ENCODE measurements at regions not wholly inside any gene's neighbourhood (a gene's known extent, or its start where the extent isn't known, plus 50 kb on each side); places are given as distances from the start of the nearest gene placed in this dataset.

DNA sequence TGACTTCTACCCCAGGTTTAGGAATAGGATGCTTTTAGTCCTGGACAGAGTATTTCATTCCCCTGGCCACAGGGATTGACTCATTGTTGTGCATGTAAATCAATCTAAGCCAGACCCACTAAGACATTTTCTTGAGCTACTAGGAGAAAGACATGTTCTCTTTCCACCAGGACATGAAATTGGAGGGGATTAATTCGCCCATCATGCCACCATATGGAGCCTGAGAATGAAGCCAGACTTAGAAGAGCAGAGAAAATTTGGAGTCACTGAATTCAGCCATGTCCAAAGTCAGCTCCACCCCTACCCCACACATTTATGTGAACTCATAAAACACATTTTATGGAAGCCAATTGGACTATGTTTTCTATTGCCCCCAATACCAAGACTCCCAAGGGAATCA, 322.5 kb downstream of the NFIB start:
- ChIA-PET CTCF (no interaction called here), POLR2A (no interaction called here)

- ChIA-PET CTCF (no interaction called here), POLR2A (no interaction called here)
Measured at GRCh38 chr9:13990994-13991393, 322.9 kb downstream of the NFIB start.

DNA sequence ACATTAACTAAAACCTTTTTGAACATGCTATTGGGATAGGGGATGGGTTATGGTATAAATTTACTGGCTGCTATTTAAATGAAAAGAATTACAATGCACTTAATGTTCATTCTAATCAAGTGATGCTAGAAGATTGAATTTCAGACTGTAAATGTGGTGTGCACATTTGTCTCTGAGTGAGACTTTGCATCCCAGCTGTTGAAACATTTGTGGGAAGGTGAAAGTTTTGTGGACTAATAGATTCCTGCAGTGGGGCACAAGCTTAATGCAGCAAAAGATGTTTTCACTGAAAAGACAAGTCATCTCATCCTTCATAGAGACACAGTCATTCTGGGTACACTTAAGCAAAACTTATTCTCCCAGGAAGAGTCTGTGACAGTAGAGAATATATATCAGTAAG, 323.6 kb downstream of the NFIB start:
- POLR2A ChIA-PET: no interaction called here
- CTCF ChIA-PET: no interaction called here

- CTCF ChIA-PET: no interaction called here
Measured at GRCh38 chr9:13988944-13989343, 325.0 kb downstream of the NFIB start.

GRCh38 chr9:13983607-13984006, 330.3 kb downstream of the NFIB start:
- ChIA-PET POLR2A (no interaction called here), CTCF (interaction anchor here (0.6 kb wide), 1 partner anchor 343 kb away, joined by 4 read pairs; no protein-coding TSS in a partner anchor)

More at GRCh38 chr9:13988944-13989343, 325.0 kb downstream of the NFIB start:
- POLR2A ChIA-PET: no interaction called here

DNA sequence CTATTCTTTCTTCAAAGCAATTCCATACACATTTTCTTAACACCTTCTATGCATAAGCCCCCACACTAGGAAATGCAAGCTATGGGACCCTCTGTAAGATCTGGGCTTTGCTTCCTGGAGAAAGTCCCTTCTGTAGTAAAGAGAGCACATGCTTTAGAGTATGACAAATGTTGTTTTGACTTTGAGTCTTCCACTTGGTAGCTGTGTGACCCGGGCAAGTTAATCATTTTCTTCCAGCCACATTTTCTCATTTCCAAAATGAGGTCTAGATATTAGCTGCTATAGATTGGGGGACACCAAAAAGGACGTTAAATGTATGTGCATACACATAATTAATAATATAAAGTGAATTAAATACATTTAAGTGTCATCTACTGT, 334.0 kb downstream of the NFIB start:
- ChIA-PET POLR2A (no interaction called here), CTCF (no interaction called here)

DNA sequence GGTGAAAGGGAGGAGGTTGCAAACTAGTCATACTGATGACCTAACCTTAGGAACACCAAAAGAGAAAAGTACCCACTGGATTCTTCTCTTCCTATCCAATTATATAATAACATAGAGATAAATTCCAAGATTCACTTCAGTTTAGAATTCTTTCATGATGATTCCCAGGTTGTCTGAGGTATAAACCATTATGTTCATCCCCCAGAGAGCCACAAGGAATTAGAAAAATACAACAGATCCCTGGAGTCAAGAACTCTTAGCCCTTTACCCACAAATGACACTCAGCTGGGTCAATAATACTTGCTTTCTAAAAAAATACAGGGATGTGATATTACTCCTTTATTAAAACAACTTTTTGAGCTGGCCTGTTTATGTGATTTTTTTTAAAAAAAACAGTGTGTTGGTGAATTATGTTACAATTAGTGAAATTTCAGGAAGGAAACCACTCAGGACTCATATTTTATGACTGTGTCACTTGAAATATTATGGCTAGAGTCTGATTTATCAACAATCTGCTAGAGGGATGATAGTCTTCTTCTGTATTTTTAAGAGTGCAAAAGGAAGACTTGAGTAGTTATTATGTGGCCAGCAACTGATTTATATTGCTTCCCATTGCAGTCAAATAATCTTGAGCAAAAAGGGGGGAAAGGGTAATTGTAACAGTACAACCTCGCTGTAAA, 338.2 kb downstream of the NFIB start:
- ChIA-PET CTCF (no interaction called here), POLR2A (no interaction called here)

GRCh38 chr9:13974891-13975290, 339.1 kb downstream of the NFIB start:
- ChIA-PET POLR2A (no interaction called here), CTCF (no interaction called here)

GRCh38 chr9:13971966-13972655, 341.8 kb downstream of the NFIB start:
- POLR2A ChIA-PET: no interaction called here
- CTCF ChIA-PET: interaction anchor here (1.0 kb wide), 1 partner anchor 9 kb away, joined by 3 read pairs; no protein-coding TSS in a partner anchor

DNA sequence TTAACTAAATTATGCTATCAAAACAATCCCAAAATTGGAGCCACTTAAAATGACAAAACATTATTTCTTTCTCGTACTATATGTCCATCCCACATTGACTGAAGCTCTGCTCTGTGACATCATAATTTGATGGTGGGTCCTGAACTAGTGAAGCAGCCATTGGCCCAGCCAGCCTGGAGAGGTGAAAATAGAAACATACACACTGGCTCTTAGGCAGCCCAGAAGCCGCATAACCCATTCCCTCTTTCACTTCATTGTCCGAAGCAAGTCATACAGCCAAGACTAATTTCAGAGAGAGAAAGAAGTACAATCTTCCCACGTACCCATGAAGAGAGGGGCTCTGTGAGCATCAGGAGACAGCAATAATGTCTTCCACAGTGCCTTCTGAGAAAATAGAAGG, 342.5 kb downstream of the NFIB start:
- POLR2A ChIA-PET: no interaction called here
- CTCF ChIA-PET: no interaction called here

DNA sequence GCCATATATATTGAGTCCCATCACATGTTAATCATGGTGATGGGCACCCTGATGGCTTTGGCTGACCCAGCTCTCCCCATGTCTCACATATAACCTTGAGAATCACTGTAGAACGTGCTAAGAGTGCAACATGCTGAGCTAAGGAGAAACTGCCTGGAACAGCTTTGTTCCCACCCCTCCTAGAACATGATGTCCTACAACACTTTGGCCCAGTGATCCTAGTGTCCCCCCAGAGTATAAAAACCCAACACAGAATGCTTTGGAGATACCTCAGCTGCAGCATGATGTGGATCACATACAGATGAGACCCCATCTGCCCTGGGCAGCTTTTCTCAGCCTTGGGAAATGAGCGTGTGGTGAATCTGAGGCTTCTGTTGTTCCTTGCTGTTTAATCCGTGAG, 343.5 kb downstream of the NFIB start:
- POLR2A ChIA-PET: no interaction called here
- CTCF ChIA-PET: no interaction called here

- ChIA-PET POLR2A (no interaction called here), CTCF (no interaction called here)
Measured at GRCh38 chr9:13970018-13970417, 343.9 kb downstream of the NFIB start.

- POLR2A ChIA-PET: no interaction called here
Measured at GRCh38 chr9:13967438-13967837, 346.5 kb downstream of the NFIB start.

GRCh38 chr9:13967011-13967410, 346.9 kb downstream of the NFIB start:
- POLR2A ChIA-PET: no interaction called here
- CTCF ChIA-PET: no interaction called here

More at GRCh38 chr9:13967438-13967837, 346.5 kb downstream of the NFIB start:
- CTCF ChIA-PET: no interaction called here

DNA sequence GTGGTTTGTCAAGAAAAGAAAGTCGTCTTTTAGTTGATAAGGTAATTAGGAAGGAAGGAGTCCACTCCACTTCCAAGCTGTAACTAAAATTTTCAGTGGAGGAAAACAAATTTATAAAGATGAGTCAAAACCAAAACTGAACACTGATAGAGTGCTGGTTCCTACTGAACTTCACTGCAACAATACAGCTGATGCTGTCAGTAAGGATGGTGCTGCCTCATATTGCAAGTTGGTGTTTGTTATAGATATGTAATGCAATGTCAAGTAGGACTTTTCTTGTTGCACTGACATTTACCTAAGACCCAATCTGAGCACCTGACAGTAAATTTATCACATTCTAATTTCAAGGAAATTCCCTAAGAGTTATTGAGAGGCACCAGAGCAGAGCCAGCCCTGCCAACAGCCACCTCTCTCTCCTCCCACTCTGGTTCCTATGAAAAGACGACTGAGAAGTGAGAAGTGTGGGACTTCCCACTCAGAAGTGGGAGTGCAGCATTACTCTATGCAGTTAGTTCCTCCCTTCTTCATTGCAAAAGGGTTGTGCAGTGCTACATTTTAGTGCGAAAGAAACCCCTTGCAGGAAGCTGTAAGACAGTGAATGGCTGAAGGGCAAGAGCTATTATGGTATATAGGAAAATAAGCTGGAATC, 350.8 kb downstream of the NFIB start:
- POLR2A ChIA-PET: no interaction called here
- CTCF ChIA-PET: interaction anchor here (1.0 kb wide), 1 partner anchor 10 kb away, joined by 3 read pairs; no protein-coding TSS in a partner anchor

GRCh38 chr9:13962006-13962405, 351.9 kb downstream of the NFIB start:
- CTCF ChIA-PET: no interaction called here
- POLR2A ChIA-PET: no interaction called here

DNA sequence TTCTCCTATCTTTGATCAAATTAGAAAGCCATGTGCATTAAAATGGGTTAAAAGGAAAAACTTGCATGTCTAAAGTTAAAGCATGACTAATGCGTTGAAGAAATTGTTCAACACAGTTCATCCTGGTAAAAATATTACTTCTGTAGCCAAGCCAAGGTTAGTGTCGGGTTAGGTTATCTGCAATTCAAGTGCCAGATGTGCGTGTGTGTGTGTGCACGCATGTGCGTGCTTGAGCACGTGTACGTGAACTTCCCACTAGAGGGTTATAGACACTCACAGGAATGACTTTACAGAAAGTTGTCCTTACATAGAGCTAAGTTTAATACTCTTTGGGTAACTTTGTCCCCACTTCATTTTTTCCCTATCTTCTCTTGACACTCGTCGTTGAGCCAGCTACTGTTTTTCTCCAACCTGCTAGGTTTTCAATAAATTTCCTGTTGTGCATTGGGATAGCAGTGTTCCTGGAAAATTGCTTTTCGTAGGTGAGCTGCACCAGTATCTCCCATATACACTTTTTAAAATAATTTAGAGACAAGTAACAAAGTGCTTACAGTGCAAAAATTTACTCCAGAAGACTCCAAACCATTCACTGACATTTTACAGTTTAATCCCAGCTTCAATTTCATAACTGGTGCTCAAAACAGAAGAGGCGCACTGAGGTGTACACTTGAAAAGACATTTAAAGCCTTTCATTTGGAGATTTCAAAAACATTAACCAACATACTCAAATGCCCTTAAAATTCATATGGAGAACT, 353.8 kb downstream of the NFIB start:
- ChIA-PET POLR2A (no interaction called here), CTCF (no interaction called here)

GRCh38 chr9:13958672-13959071, 355.3 kb downstream of the NFIB start:
- ChIA-PET POLR2A (no interaction called here), CTCF (no interaction called here)

DNA sequence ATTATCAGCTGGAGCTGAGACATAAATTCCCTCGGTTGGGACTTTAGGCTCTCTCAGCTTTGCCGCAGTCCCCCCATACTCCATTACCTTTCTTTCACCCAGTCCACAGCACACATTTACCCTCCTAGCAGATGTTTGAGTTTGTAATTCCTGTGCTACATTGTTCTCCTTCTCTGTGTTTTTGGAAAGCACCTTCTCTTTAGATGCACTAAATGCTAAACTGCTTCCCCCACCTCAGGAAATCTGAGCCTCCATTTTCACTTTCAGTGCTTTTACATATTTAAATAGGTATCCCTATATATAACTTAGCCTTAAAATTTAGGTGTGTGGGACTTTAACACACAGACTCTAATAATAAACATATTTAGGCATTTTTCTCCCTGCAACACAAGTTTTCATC, 356.9 kb downstream of the NFIB start:
- ChIA-PET POLR2A (no interaction called here), CTCF (no interaction called here)

GRCh38 chr9:13956107-13956506, 357.8 kb downstream of the NFIB start:
- ChIA-PET CTCF (no interaction called here), POLR2A (no interaction called here)

DNA sequence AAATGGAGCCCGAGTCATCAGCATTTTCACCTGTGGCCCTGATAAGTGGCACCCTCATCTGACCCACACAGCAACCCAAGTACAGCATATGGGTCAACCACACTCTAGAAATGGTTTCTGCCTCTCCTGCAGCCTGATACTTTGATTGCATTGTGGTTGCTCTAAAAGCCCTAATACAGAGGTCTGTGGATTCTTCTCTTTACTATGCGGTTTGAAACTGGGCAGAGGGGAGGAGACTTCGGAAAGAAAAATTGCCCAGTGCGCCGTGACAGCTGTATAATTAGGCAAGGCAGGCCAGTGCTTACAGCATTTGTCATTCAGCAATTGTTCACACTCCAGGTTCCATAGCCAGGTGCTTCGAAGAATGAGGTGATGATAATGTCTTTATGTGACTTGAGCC, 361.0 kb downstream of the NFIB start:
- POLR2A ChIA-PET: no interaction called here
- CTCF ChIA-PET: no interaction called here

All from activated CD8-positive, alpha-beta memory T cell treated with anti-CD3 and anti-CD28 coated beads for 36 hours (primary cell).